SK-N-SH (cell line): ENCODE measurements at regions not wholly inside any gene's neighbourhood (a gene's known extent, or its start where the extent isn't known, plus 50 kb on each side); places are given as distances from the start of the nearest gene placed in this dataset.

Experiments
- CTCF ChIA-PET: fragments of 300-600, 350-600 bp; formaldehyde crosslinking; extraction: SDS; loops from one replicate; lab custom pipeline; 2021; lab: Yijun Ruan, JAX
- POLR2A ChIA-PET: fragments of 350-600 bp; sonication (Branson Sonifier 250); formaldehyde crosslinking; extraction: SDS; loops from one replicate; lab custom pipeline; 2020; ENCODE audit warnings: antibody characterized with exemption, inconsistent platforms; lab: Yijun Ruan, JAX
- DNase-seq: peaks from one replicate; pipeline ENCODE4 v3.0.0; 2012
- H2AFZ ChIP-seq: fragments of 200-600 bp; sonication (generic); 2 replicates; pipeline ENCODE4 v1.8.1; 2016; ENCODE audit warnings: antibody characterized with exemption, mild to moderate bottlenecking, low read depth
- H3F3A ChIP-seq: fragments of 200-600 bp; sonication (generic); replicated peaks from 2 replicates; pipeline ENCODE3; 2016; ENCODE audit warnings: antibody characterized with exemption, mild to moderate bottlenecking; ENCODE audit not compliant: insufficient read depth
- H3K27ac ChIP-seq, 2 experiments: fragments of 200-500 bp in 1 of 2; fragments of 200-600 bp in 1 of 2; sonication (Bioruptor generic) in 1 of 2; sonication (generic), shearing (Covaris generic) in 1 of 2; 2 replicates each; pipeline versions ENCODE4 v1.5.1 to v1.6.1; 2014 to 2016; ENCODE audit warnings: low read depth in 2 of 2, inconsistent platforms in 1 of 2, low read length in 1 of 2, mild to moderate bottlenecking in 1 of 2, mixed read lengths in 1 of 2
- H3K27me3 ChIP-seq: fragments of 200-600 bp; sonication (generic), shearing (Covaris generic); 2 replicates; pipeline ENCODE4 v1.6.1; 2016; ENCODE audit warnings: mixed run types; ENCODE audit not compliant: insufficient read depth
- H3K36me3 ChIP-seq, 2 experiments: fragments of 200-500 bp in 1 of 2; fragments of 200-600 bp in 1 of 2; sonication (Bioruptor generic) in 1 of 2; sonication (generic) in 1 of 2; replicated peaks in 1 of 2; 2 replicates each; pipeline versions ENCODE3 to v1.5.1; 2014 to 2016; ENCODE audit warnings: low read length in 1 of 2, mild to moderate bottlenecking in 1 of 2; ENCODE audit not compliant: insufficient read depth in 2 of 2, control insufficient read depth in 1 of 2
- H3K4me1 ChIP-seq, 2 experiments: fragments of 200-500 bp in 1 of 2; fragments of 200-600 bp in 1 of 2; sonication (Bioruptor generic) in 1 of 2; sonication (generic), shearing (Covaris generic) in 1 of 2; 2 replicates each; pipeline versions ENCODE4 v1.5.1 to v1.6.1; 2014 to 2016; ENCODE audit warnings: low read depth in 1 of 2, low read length in 1 of 2, mixed run types in 1 of 2; ENCODE audit not compliant: insufficient read depth in 2 of 2, control insufficient read depth in 1 of 2
- H3K4me2 ChIP-seq: fragments of 200-600 bp; sonication (generic), shearing (Covaris generic); 2 replicates; pipeline ENCODE4 v1.6.1; 2017; ENCODE audit warnings: mixed run types
- H3K4me3 ChIP-seq, 2 experiments: fragments of 200-500 bp in 1 of 2; fragments of 200-600 bp in 1 of 2; sonication (Bioruptor generic) in 1 of 2; sonication (generic), shearing (Covaris generic) in 1 of 2; 2 replicates each; pipeline versions ENCODE4 v1.5.1 to v1.8.1; 2014 to 2016; ENCODE audit warnings: low read depth in 2 of 2, inconsistent platforms in 1 of 2, low read length in 1 of 2, mild to moderate bottlenecking in 1 of 2, mixed read lengths in 1 of 2, moderate library complexity in 1 of 2
- H3K79me2 ChIP-seq: fragments of 200-600 bp; sonication (generic); 2 replicates; pipeline ENCODE4 v1.8.1; 2017; ENCODE audit warnings: mild to moderate bottlenecking; ENCODE audit not compliant: insufficient read depth
- H3K9ac ChIP-seq: fragments of 200-600 bp; sonication (generic); 2 replicates; pipeline ENCODE4 v1.6.1; 2017; ENCODE audit warnings: mixed run types
- H3K9me2 ChIP-seq: fragments of 200-600 bp; sonication (generic); 2 replicates; pipeline ENCODE4 v1.6.1; 2017; ENCODE audit warnings: mixed run types
- H3K9me3 ChIP-seq: fragments of 200-600 bp; sonication (generic); 2 replicates; pipeline ENCODE4 v1.6.1; 2017; ENCODE audit warnings: mixed run types, mild to moderate bottlenecking, moderate library complexity
- H4K20me1 ChIP-seq: fragments of 200-600 bp; sonication (generic); 2 replicates; pipeline ENCODE4 v1.6.1; 2017; ENCODE audit warnings: mild to moderate bottlenecking, mixed run types; ENCODE audit not compliant: insufficient read depth
- CTCF ChIP-seq: fragments of 200-600 bp; sonication (generic); IDR thresholded peaks from 2 replicates; pipeline ENCODE4 v1.6.1; 2017; ENCODE audit warnings: antibody characterized with exemption, mild to moderate bottlenecking, moderate library complexity
- ELF1 ChIP-seq: IDR thresholded peaks from 2 replicates; pipeline ENCODE4 v1.4.0; 2012
- FOXJ3 ChIP-seq: sonication (generic); formaldehyde crosslinking; IDR thresholded peaks from 2 replicates; pipeline ENCODE4 v1.5.1; 2020; ENCODE audit warnings: mild to moderate bottlenecking, missing genetic modification reagents
- FOXM1 ChIP-seq: IDR thresholded peaks from 2 replicates; pipeline ENCODE4 v1.4.0; 2012; ENCODE audit warnings: low read depth, mild to moderate bottlenecking
- IRF3 ChIP-seq: fragments of 150-350 bp; IDR thresholded peaks from 2 replicates; pipeline ENCODE4 v1.6.1; 2016; ENCODE audit warnings: mild to moderate bottlenecking, low read depth, low read length
- JUND ChIP-seq: IDR thresholded peaks from 2 replicates; pipeline ENCODE4 v1.4.0; 2012
- MAX ChIP-seq: IDR thresholded peaks from 2 replicates; pipeline ENCODE4 v1.4.0; 2012; ENCODE audit warnings: low read depth
- MEF2A ChIP-seq: IDR thresholded peaks from 2 replicates; pipeline ENCODE4 v1.4.0; 2012; ENCODE audit warnings: low read depth, borderline replicate concordance
- MXI1 ChIP-seq: IDR thresholded peaks from 2 replicates; pipeline ENCODE4 v1.6.1; 2012; ENCODE audit warnings: mild to moderate bottlenecking, low read depth, low read length, improper control_type of control experiment
- NFIC ChIP-seq: IDR thresholded peaks from 2 replicates; pipeline ENCODE4 v1.4.0; 2012; ENCODE audit warnings: borderline replicate concordance
- PBX3 ChIP-seq: IDR thresholded peaks from 2 replicates; pipeline ENCODE4; 2012
- POLR2AphosphoS5 ChIP-seq: IDR thresholded peaks from 2 replicates; pipeline ENCODE4 v1.6.1; 2012; ENCODE audit warnings: low read depth, low read length
- RAD21 ChIP-seq: IDR thresholded peaks from 2 replicates; pipeline ENCODE4 v1.6.1; 2012; ENCODE audit warnings: mild to moderate bottlenecking, low read length
- RFX5 ChIP-seq: IDR thresholded peaks from 2 replicates; pipeline ENCODE4 v1.6.1; 2012; ENCODE audit warnings: mild to moderate bottlenecking, improper control_type of control experiment, low read length
- RXRA ChIP-seq: IDR thresholded peaks from 2 replicates; pipeline ENCODE4 v1.4.0; 2012; ENCODE audit warnings: low read depth, mild to moderate bottlenecking, borderline replicate concordance
- SMC3 ChIP-seq: IDR thresholded peaks from 2 replicates; pipeline ENCODE4 v1.6.1; 2012; ENCODE audit warnings: low read depth, low read length, improper control_type of control experiment
- USF1 ChIP-seq: IDR thresholded peaks from 2 replicates; pipeline ENCODE4 v1.4.0; 2012; ENCODE audit warnings: low read depth, borderline replicate concordance
- USF2 ChIP-seq: fragments of 150-350 bp; IDR thresholded peaks from 2 replicates; pipeline ENCODE4 v1.6.1; 2017; ENCODE audit warnings: antibody characterized with exemption, low read length, low read depth, borderline replicate concordance
- YY1 ChIP-seq: IDR thresholded peaks from 2 replicates; pipeline ENCODE4 v1.4.0; 2012; ENCODE audit warnings: low read depth, mild to moderate bottlenecking
- ZBTB33 ChIP-seq: IDR thresholded peaks from 2 replicates; pipeline ENCODE4 v1.4.0; 2012; ENCODE audit warnings: low read depth, borderline replicate concordance
- WGBS: methylation state at CpG from one replicate; pipeline ENCODE4 v1.1.6; 2017; ENCODE audit warnings: low lambda C conversion rate; 5-methylcytosine and 5-hydroxymethylcytosine counted together

- DNase-seq = no peak
- H3K9ac ChIP-seq = no peak overlapping the region
- no peak for TF ChIP-seq ELF1
- no peak for TF ChIP-seq USF1
- no peak for TF ChIP-seq FOXJ3 (CRISPR knock-in tag)
- no peak for TF ChIP-seq RFX5
- TF ChIP-seq USF2 = no peak
- TF ChIP-seq YY1 = no peak
- no peak for TF ChIP-seq RXRA
- no peak for TF ChIP-seq MEF2A
- TF ChIP-seq POLR2AphosphoS5 = no peak
- TF ChIP-seq FOXM1 = no peak
- no peak for TF ChIP-seq JUND
- no peak for TF ChIP-seq MXI1
- H4K20me1 ChIP-seq = no peaks in the 10 kb centered on the region
- peaks cover 17% of the 10 kb centered on the region for H3K27me3 ChIP-seq
- no peaks in the 10 kb centered on the region for H3K4me1 ChIP-seq
- H3K9me2 ChIP-seq = no peaks in the 10 kb centered on the region
- no peaks in the 10 kb centered on the region for H3K36me3 ChIP-seq
- no peak overlapping the region for H3K4me2 ChIP-seq
- H3K9me3 ChIP-seq = no peaks in the 10 kb centered on the region; the same call in 1 of the 2 replicates
- H3K4me3 ChIP-seq = no peak overlapping the region
- H2AFZ ChIP-seq = no peak overlapping the region
- H3K79me2 ChIP-seq = no peaks in the 10 kb centered on the region
- CTCF ChIA-PET = no interaction called here
- 31% methylated on average over 2 of the region's 2 CpGs for WGBS
- H3F3A ChIP-seq = no peaks in the 10 kb centered on the region
- POLR2A ChIA-PET = no interaction called here
- H3K27ac ChIP-seq = no peak overlapping the region
Measured at GRCh38 chr5:84647581-84647980, 262.9 kb upstream of the EDIL3 start.

GRCh38 chr5:84642795-84643194 is 258.1 kb upstream of the EDIL3 start:
- H3F3A ChIP-seq = no peaks in the 10 kb centered on the region
- ChIA-PET POLR2A (no interaction called here), CTCF (no interaction called here)
- H3K36me3 ChIP-seq = no peaks in the 10 kb centered on the region
- no peaks in the 10 kb centered on the region; the same call in 1 of the 2 replicates for H3K9me3 ChIP-seq
- no peaks in the 10 kb centered on the region for H3K79me2 ChIP-seq
- no peak overlapping the region for H3K9ac ChIP-seq
- no peaks in the 10 kb centered on the region for H3K9me2 ChIP-seq
- no peaks in the 10 kb centered on the region for H4K20me1 ChIP-seq
- H3K4me3 ChIP-seq = no peak overlapping the region
- WGBS = 49% methylated on average over 2 of the region's 2 CpGs
- H3K4me1 ChIP-seq = no peaks in the 10 kb centered on the region
- no peak for DNase-seq
- H3K27me3 ChIP-seq = peaks cover 17% of the 10 kb centered on the region
- no peak overlapping the region for H3K27ac ChIP-seq
- no peak overlapping the region for H3K4me2 ChIP-seq
- H2AFZ ChIP-seq = no peak overlapping the region
- no peak for TF ChIP-seq ZBTB33
- TF ChIP-seq PBX3 = no peak
- TF ChIP-seq RAD21 = no peak
- no peak for TF ChIP-seq IRF3
- TF ChIP-seq YY1 = no peak
- TF ChIP-seq USF1 = no peak
- TF ChIP-seq NFIC = no peak
- no peak for TF ChIP-seq MAX
- TF ChIP-seq SMC3 = no peak
- no peak for TF ChIP-seq CTCF
